HG02623 (cell line): ENCODE measurements at regions not wholly inside any gene's neighbourhood (a gene's known extent, or its start where the extent isn't known, plus 50 kb on each side); places are given as distances from the start of the nearest gene placed in this dataset.

Experiments
- ATAC-seq: cut with Tn5 transposase; IDR thresholded peaks from one replicate; pipeline ENCODE4 v1.9.1; 2021; ENCODE audit warnings: moderate library complexity; ENCODE audit not compliant: unreplicated experiment

DNA sequence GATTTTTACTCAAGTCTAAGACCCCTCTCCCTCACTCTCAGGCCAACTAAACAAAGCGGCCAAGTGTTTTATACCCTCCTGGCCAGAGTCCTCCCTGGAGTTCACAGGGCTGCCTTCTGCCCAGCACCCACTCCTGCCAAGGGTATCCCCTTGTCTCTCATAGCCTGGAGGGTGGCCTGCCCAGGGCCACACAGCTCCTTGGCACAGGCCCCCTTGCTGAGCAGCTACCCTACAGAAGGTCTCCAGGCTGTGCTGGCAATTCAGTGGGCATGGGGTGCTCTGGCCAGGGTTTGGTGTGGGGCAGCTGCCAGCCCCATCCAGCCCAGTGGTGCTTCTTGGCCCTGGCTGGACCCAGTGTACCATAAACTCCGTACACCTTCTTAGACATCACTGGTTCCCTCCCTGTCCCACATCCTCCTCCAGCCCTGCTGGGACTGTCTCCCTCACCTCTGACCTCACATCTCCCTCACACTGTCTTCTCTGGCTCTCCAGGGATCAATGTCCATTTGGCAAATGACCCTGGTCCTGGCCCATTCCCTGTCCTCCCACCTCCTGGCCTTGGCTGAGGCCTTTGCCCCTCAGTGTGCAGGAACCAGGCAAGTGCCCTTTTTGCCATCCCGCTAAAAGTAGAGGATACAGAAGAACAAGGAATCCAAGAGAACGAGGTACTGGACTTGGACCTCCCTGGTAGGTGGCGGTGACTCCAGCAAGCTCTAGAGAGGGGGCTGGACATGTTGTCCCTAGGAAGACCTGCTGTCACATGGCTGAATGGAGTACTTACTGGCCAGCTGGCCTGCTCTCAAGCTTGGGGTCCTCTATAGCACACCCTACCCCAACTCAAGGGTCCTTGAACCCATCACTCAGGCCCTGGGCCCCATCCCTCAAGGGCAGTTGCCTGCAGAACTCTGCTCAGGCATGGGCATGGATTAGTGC lies 50.0 kb upstream of the TRPM1 start:
- ATAC-seq: no peak

DNA sequence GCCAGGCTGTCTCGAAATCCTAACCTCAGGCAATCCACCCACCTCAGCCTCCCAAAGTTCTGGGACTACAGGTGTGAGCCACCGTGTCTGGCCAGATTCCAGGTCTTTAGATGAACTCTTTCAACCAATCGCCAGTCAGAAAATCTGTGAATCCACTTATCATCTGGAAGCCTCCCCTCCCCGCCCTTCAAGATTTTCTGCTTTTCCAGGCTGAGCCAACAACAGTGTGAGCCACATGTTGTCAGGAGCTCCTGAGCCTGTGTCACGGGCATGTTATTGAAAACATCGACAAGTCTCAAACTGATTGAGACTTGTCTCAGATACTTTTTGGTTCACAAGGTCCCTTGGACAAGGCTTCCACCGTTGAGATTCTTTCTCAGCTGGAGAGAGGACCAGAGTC lies 52.0 kb upstream of the TRPM1 start:
- ATAC-seq: no peak

DNA sequence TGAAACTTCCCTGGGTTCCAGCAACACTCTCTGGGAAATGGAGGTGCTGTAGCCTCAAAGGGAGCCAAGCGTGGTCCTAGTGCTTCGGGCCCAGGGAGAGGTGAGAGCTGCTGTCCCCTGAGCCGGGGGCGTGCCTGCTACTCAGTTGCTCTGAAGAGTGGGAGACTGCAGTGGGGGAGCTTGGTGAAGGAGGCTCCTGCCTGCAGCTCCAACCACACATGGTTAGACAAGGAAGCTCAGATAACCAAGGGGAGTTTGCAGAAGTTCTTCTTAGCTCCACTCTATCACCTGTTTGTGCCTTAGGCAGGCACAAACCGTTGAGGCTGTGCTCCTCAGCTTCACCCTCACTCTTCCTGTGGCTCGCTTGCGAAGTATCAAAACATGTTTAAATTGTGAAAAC lies 53.6 kb upstream of the TRPM1 start:
- no peak for ATAC-seq

DNA sequence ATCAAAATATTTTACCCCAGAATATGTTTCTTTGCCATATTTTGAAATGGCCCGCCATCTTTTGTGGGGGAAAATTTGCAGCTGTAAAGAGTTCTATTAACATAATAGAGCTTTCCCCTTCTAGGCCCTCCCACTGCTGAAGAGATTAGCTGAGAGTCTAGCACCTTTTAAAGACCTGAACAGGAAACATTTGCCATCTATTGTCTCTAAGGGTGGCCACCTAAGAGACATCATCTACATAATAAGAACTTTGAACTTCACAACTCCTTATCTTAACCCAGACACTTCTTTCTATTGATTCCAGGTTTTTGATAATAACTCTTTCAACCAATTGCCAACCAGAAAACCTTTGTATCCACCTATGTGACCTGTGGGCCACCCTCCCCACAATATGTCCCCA lies 54.7 kb upstream of the TRPM1 start:
- ATAC-seq: no peak

DNA sequence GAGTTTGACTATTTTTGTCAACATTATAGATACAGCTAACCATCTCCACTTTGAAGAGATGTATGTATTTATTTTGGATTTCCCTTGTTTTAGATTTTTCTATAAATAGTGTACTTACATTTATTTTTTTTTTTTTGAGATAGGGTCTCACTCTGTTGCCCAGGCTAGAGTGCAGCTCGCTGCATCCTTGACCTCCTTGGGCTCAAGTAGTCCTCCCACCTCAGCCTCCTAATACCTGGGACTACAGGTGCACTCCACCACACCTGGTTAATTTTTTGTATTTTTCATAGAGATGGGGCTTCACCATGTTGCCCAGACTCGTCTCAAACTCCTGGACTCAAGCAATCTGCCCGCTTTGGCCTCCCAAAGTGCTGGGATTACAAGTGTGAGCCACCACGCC lies 55.3 kb upstream of the TRPM1 start:
- ATAC-seq: no peak

DNA sequence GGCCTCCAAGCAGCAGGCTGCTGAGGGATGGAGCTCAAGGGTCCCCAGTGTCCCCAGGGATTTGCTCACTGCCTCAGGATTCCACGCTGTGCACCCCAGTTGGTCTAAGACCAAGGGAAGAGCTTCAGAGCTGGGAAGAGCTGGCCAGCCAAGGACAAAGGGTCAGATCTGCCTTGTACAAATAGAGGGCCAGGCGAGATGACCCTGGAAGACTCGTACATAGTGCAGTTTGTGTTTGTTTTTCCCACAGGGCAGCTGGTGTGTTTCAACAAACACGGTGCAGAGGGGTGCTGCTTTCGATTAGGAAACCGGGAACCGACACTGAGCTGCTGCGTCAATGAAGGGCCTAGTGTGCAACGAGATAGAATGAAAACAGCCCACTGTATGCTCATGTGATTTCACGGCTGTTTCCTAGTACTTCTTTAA lies 56.1 kb upstream of the TRPM1 start:
- no peak for ATAC-seq

DNA sequence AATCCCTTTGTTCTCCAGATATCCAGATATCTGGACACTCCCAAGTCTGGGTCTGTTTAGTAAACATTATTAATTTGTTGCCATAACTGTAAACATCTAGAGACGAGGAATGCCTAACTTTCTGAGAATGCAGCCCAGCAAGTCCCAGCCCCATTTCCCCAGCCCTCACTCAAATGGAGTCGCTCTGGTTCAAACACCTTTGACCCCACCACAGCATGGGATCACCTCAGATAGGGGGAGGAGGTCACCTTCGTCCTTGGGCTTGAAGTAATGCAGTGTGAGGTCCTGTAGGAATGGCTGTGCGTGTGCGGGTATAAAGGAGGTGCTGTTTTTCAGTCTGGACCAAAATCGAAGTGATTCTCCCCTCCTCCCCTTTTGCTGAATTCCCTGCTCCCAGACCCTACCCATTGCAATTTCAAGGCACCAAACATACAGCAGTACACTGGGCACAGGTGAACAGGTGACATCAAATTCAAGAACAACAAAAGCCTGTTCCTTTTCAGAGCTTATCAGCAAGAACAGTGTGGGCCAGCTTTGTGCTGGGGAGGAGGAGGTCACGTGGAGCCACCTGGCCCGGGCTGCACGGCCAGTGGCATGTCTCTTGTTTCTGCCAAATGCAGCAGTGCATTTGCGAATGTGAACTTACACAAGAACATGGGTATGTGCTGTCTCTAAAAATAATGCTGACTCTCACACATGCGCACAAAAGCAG lies 57.5 kb upstream of the TRPM1 start:
- ATAC-seq: no peak

DNA sequence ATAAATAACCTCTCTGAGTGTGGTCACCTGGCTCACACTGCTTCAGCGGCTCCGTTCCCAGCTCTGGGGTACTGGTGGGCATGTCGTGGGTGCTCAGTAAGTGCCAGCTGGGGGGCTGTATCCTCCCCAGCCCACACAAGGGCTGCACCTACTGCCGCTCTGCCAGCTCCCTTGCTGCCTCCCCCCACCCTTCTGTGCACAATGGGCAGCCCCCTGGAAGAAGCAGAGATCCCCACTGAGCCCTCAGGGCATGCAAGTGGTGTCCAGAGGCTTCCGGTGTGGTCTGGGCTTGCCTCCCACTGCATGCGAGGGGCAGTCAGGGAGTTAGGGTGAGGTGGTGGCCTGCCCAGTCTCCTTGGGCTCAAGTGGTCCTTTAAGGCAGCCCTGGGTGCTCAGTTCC lies 58.3 kb upstream of the TRPM1 start:
- ATAC-seq: no peak

DNA sequence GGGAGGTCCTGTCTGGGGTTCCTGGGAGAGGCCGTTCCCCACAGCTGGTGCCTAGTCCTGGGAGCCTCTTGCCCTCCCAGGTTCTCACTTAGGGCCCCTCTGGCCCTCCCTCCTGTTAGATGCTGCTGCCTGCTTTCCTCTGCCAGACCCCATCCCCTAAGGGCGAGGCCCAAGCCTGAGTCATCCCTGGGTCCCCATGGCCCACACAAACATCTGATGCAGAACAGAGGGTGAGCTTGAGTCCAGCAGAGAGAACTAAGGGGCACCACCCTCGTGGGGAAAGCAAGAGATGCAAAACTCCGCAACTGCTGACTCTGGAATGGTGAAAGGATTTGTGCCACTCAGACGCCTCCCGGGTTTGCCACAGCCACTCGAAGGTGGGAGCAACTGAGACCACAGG lies 58.8 kb upstream of the TRPM1 start:
- no peak for ATAC-seq

DNA sequence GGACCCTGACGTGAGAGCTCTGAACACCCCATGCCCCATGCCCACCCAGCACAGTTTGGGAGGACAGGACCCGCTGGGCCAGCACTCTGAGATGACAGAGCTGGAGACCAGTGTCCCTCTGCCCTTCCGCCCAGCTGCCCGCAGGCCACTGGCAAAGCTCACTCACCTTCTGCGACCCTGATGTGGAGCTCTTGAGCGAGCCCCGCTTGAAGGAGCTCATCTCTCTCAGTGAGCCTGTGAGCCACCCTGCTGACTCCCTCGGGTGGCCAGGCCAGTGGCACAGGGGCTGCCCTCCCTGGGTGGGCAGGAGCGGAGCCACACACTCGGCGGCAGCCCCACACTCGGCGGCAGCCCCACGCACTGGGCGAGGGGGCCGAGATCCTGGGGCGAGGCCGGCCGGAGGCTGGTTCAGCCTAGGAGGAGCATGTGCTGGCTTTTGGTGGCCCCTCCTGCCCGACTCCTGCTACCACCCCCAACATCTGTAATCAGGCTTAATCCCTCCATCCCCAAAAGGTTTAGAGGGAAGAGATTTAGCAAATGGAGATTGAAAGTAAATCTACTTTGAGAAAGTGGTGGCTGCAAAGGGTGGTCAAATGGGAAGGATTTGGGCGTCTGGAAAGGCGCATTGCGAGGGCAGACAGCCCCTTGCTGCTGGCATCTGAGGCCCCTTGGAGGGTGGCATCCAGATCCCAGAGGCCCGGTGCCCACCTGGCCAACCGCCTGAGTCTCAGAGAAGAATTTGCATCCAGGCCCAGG lies 59.4 kb upstream of the TRPM1 start:
- no peak for ATAC-seq

DNA sequence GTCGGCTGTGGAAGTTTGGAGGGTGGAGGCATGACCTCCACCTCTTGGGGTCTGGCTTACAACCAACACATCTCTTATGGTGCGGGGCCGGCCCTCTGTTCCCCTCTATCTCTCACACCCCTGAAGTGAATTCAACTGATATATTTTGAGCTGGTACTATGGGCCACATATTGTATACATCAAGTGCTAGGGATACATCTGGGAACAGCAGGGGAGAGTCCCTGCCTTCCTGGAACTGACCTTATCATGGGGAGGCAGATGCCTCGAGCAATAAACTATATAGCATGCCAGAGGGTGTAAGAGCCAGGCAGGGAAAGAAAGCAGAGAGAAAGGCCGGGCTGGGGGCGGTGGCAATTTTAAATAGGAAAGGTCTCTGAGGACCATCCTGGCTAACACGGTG lies 60.4 kb upstream of the TRPM1 start:
- no peak for ATAC-seq

DNA sequence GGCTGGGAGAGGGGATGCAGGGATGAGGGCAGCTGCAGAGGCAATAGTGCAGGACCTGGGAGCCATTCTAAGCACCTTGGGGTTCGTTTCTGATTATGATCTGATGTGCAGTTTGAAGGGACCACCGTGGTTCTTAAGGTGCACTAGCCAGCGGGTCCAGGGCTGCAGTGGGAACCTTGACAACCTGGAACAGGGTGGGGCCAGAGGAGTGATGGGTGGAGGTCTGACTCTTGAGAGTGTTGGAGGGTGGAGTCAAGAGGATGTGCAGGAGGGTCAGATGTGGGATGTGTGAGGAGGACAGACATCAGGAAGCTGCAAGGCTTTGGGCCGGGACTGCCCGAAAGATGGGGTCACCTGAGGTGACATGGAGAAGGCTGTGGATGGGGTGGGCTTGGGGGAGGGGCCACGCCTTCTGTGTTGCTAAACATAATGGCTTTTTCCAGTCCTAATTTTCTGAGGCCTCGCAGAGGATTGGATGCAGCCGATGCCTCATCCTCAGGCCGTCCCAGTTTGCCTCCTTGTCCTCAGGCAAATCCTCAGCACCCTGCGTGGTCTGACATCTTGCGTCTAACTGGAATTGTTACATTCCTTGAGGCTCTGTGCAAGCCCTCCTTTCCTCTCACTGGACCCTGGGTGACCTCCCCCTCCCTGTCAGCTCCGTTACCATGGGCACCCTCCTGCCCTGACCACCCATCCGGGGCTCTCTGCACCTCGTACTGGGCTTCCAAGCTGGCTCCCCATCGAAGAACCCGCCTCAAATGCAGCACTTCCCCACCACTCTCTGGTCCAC lies 61.4 kb upstream of the TRPM1 start:
- ATAC-seq: no peak

DNA sequence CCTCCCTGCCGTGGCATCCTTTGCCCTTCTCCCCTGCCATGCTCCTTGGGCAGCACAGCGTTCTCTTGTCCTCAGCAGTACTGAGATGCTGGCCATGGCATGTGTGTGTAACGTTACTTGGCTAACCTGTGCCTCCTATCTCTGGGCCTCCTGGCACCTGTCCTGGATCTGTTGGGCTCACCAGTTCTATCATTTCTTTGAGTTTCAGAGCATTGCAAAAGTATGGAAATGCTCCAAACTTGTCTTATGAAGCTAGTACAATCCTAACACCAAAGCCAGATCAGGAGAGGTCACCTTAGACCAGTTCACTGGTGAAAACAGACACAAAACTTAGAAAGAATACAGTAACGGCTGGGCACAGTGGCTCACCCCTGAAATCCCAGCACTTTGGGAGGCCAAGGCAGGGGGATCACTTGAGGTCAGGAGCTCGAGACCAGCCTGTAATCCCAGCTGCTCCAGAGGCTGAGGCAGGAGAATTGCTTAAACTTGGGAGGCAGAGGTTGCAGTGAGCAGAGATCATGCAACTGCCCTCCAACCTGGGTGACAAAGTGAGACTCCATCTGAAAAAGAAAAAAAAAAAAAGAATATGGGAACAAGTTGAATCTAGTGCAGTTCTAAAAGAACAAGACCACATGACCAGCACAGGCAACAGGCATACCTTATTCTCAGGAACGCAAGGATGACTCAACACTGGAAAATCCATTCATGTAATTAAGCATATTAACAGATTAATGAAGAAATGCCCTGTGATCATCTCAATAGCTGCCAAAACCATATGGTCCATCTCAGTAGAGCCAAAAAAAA lies 62.4 kb upstream of the TRPM1 start:
- no peak for ATAC-seq

DNA sequence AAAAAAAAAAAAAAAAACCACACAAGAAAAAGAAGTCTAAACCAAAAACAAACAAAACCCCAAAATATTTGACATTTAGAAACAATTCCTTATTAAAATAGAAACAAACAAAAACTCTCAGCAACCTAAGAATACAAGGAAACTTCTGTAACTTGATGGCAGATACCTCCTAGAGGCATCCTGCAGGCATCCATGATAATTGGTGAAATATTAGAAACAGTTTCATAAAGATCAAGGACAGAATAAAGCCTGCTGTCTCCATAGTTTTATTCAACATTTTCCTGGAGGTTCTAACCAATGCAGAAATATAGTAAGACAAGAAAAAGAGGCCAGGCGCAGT lies 63.0 kb upstream of the TRPM1 start:
- ATAC-seq: no peak

DNA sequence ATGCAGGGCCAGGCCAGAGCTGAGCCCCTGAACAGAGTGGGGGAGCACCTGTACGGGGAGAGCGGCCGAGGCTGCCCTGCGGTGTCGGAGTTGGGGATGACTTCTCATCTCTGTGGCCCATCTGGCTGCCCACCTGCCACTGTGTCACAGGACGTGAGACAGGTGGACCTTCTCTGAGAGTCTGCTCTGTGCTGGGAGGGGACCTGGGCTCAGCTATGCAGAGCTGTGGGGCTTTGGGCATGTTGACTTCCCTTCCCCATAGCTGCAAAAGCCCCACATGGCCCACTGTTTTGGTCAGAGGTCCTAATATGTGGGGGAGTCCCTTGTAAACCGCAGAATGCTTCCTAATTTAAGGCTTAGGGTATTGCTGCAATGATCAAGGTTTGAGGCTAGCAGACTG lies 68.0 kb upstream of the TRPM1 start:
- no peak for ATAC-seq

DNA sequence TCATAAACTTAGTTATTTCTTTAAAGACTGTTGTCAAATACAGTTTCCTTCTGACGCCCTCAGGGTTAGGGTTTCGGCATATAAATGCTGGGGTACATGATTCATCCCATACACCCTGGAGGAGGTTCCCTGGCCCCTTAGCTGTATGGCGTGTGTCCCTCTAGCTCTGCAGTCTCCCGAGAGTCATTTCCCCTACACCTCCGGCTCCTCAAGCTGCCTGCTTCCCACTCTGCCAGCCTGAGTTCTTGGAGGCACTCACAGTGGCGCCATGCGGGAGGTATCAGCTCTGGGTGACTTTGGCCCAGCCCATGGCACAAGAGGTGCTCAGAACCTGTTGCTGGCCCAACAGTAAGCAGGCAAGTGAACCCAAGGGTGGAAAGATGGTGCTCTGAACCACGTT lies 70.2 kb upstream of the TRPM1 start:
- ATAC-seq: no peak

DNA sequence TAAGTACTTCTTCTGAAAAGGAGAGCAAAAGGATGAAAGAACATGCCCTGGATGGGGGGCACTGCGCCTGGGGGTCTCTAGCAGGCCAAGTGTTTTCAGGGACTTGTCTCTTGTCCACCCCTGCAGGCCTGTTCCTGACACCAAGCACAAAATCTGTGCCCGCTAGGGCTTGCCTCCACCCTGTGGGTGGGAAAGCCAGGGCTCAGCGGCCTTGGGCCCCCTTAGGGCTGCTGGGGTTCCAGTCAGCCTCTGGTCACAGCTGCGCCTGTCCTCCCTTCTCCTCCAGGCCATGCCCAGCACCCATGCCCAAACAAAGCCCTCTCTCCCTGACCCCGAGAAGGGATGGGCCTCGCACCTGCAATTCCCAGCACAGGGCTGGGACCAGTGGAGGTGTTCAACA lies 71.1 kb upstream of the TRPM1 start:
- ATAC-seq: no peak

DNA sequence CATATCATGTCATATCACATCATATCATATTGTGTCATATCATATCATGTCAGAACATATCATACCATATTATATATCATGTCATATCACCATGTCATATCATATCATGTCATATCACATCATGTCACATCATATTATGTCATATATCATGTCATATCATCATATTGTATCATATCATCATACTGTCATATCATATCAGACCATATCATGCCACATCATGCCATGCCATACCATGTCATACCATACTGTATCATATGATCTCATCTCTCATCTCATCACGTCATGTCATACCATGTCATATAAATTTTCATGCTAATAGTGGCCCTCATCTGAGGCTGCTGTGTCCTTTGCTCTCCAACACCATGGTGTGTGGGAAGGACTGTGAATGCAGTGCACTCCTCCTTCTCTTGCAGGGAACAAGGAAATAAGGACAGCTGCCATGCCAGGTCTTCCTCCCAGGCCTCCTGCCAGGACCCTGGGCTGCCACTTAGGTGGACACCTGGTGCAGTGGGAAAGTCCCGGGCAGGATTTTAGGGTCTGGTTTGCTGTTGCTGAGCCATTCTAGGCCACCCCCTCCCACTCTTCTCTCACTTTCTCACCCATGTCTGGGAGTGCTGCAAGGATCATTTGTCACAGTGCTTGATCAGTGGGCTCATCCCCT lies 72.4 kb upstream of the TRPM1 start:
- ATAC-seq: no peak

DNA sequence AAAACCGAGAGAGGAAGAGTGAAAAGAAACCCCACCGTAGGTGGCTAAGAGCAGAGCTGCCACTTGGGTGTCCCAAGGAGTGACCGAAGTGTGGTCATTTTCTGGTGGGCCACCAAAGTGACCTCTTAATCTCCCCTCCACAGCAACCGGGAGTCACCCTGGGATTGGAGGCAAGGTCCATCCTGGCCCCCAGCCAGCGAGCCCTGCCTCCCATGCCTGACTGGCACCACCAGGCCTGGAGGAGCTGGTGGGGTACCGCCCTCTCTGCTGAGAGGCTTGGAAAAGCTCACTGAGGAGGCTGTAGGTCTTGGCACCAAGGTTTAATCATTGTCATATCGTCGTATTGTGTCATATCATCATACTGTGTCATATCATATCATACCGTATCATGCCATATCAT lies 74.0 kb upstream of the TRPM1 start:
- no peak for ATAC-seq

DNA sequence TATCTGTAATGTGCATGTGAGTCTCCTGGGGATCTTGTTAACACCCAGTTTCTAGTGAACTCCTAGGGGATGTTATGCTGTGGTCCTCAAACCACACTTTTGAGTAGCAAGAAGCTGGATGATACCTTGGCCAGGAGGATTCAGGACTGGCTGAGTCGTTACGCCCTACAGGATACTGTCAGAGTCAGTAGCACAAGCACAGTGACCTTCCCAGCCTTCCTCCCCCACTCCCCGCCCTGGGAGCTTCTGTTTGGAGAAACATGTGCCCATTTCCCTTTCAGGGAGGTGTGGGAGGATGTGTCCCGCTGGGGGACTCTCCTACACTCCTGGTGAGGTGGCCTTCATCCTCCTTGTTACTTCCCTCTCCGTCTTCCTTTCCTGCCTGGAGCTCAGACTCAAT lies 76.4 kb upstream of the TRPM1 start:
- no peak for ATAC-seq
